PC-9 (cell line): ENCODE measurements at regions not wholly inside any gene's neighbourhood (a gene's known extent, or its start where the extent isn't known, plus 50 kb on each side); places are given as distances from the start of the nearest gene placed in this dataset.

Experiments
- BruUV-seq: library from RNA; stranded (reverse); fragments of 400-500 nt; replicated peaks from 2 replicates; lab custom pipeline; 2021; lab: Mats Ljungman, UMichigan
- CTCF ChIA-PET: fragments of 300-600 bp; sonication (Branson Sonifier 250); formaldehyde crosslinking; loops from one replicate; lab custom pipeline; 2022; ENCODE audit warnings: antibody characterized with exemption; lab: Charles Lee
- POLR2A ChIA-PET: fragments of 300-600 bp; sonication (Branson Sonifier 250); formaldehyde crosslinking; loops from one replicate; lab custom pipeline; 2022; ENCODE audit warnings: antibody characterized with exemption; ENCODE audit not compliant: unreplicated experiment; lab: Charles Lee
- DNase-seq, 2 experiments: peaks; one replicate each; pipeline versions ENCODE4 v3.0.0 to v3.0.0-alpha.2; 2015 to 2022; ENCODE audit warnings: mixed read lengths in 1 of 2
- H2AFZ ChIP-seq: fragments of 200-600 bp; sonication (generic); 2 replicates; pipeline ENCODE4 v1.8.1; 2017; ENCODE audit warnings: antibody characterized with exemption
- H3F3A ChIP-seq: fragments of 200-600 bp; sonication (generic); 2 replicates; pipeline ENCODE4 v1.8.1; 2017; ENCODE audit warnings: antibody characterized with exemption, mild to moderate bottlenecking, low read depth; ENCODE audit not compliant: insufficient read depth
- H3K27ac ChIP-seq: fragments of 200-600 bp; sonication (generic); 2 replicates; pipeline ENCODE4 v1.6.1; 2016; ENCODE audit warnings: mixed run types
- H3K27me3 ChIP-seq: fragments of 200-600 bp; sonication (generic); 2 replicates; pipeline ENCODE4 v1.6.1; 2016; ENCODE audit warnings: low read depth, mixed run types; ENCODE audit not compliant: insufficient read depth
- H3K36me3 ChIP-seq: fragments of 200-600 bp; sonication (generic); 2 replicates; pipeline ENCODE4 v1.6.1; 2016; ENCODE audit warnings: low read depth, mixed run types
- H3K4me1 ChIP-seq: fragments of 200-600 bp; sonication (generic); replicated peaks from 2 replicates; pipeline ENCODE4 v1.6.1; 2016; ENCODE audit warnings: mixed run types; ENCODE audit not compliant: insufficient read depth
- H3K4me2 ChIP-seq: fragments of 200-600 bp; sonication (generic); 2 replicates; pipeline ENCODE4 v1.6.1; 2017; ENCODE audit warnings: mixed run types
- H3K4me3 ChIP-seq: fragments of 200-600 bp; sonication (generic); 2 replicates; pipeline ENCODE4 v1.6.1; 2016; ENCODE audit warnings: mixed run types
- H3K79me2 ChIP-seq: fragments of 200-600 bp; sonication (generic); 2 replicates; pipeline ENCODE4 v1.6.1; 2017; ENCODE audit warnings: low read depth, mixed run types
- H3K9me2 ChIP-seq: fragments of 200-600 bp; sonication (generic); 2 replicates; pipeline ENCODE4 v1.8.1; 2017; ENCODE audit warnings: mild to moderate bottlenecking; ENCODE audit not compliant: insufficient read depth
- H3K9me3 ChIP-seq: fragments of 200-600 bp; sonication (generic); 2 replicates; pipeline ENCODE4 v1.8.1; 2016; ENCODE audit warnings: low read depth; ENCODE audit not compliant: insufficient read depth
- H4K20me1 ChIP-seq: fragments of 200-600 bp; sonication (generic); 2 replicates; pipeline ENCODE4 v1.8.1; 2017; ENCODE audit not compliant: insufficient read depth
- EZH2 ChIP-seq: fragments of 200-600 bp; sonication (generic); IDR thresholded peaks from 2 replicates; pipeline ENCODE4 v1.8.0; 2017; ENCODE audit warnings: antibody characterized with exemption, low read depth
- intact Hi-C: fragments of 100-400 bp; cut with micrococcal nuclease; formaldehyde crosslinking; loops from one replicate; pipeline ENCODE4 v1.10.0; 2022; ENCODE audit not compliant: unreplicated experiment
- TF ChIP-seq, protein P1 (sequence below): fragments of 200-600 bp; sonication (generic); conservative IDR thresholded peaks from 2 replicates; pipeline ENCODE4 v1.6.1; 2017; ENCODE audit warnings: mixed run types, antibody characterized with exemption, mild to moderate bottlenecking, moderate library complexity

DNA sequence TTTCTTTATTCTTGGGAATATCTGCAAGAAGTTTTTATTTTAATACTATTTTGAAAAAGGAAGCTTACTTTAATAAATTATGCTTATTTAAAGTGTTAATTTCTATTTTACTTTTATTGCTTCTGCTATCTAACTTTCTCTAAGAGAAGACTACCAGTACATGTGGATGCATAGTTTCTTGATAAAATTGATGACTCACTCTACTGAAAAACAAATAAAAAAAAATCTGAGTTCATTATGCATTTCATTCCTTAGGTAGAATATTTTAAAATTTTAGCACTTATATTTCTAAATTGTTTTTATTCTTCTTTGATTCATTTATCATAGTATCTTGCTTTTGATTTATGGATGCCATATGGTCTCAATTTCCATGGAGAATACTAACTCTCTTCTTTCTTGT is 217.9 kb downstream of the TAF11L14 start:
- Histone ChIP-seq H3K27ac (no peak overlapping the region), H3K9me3 (no peaks in the 10 kb centered on the region), H3K36me3 (no peaks in the 10 kb centered on the region), H3F3A (no peaks in the 10 kb centered on the region), H3K4me3 (no peak overlapping the region), H3K79me2 (no peaks in the 10 kb centered on the region), H3K27me3 (0 out of 2 replicates have a peak, but pooled peaks cover 4% of the 10 kb centered on the region), H4K20me1 (no peaks in the 10 kb centered on the region), H2AFZ (no peak overlapping the region), H3K4me2 (no peak overlapping the region), H3K9me2 (no peaks in the 10 kb centered on the region), H3K4me1 (no peaks in the 10 kb centered on the region)
- intact Hi-C loops, result no loop called here
- TF ChIP-seq EZH2, result no peak
- TF ChIP-seq, protein P1, sequence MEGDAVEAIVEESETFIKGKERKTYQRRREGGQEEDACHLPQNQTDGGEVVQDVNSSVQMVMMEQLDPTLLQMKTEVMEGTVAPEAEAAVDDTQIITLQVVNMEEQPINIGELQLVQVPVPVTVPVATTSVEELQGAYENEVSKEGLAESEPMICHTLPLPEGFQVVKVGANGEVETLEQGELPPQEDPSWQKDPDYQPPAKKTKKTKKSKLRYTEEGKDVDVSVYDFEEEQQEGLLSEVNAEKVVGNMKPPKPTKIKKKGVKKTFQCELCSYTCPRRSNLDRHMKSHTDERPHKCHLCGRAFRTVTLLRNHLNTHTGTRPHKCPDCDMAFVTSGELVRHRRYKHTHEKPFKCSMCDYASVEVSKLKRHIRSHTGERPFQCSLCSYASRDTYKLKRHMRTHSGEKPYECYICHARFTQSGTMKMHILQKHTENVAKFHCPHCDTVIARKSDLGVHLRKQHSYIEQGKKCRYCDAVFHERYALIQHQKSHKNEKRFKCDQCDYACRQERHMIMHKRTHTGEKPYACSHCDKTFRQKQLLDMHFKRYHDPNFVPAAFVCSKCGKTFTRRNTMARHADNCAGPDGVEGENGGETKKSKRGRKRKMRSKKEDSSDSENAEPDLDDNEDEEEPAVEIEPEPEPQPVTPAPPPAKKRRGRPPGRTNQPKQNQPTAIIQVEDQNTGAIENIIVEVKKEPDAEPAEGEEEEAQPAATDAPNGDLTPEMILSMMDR, result no peak
- ChIA-PET CTCF (no interaction called here), POLR2A (no interaction called here)
- no TSS peak for BruUV-seq
- DNase-seq, result no peak

DNA sequence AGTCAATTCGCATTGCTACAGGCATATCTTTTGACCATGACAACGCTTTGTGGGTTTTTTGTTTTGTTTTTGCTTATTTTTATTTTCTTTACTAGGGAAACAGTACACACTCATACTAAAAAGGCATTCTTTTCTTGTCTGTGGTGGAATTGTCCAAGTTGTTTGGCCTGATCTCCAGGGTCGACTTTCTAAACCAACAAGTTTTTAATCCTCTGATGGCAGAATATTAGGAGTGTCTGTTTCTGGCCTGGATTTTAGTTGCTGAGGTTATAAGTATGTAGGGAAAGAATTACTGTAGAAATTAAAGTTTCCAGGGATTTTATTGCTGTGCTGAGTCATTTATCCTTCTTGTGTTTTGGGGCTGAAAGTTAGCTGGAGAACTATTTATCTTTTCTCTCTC is 218.5 kb downstream of the TAF11L14 start:
- ChIA-PET CTCF (no interaction called here), POLR2A (no interaction called here)
- Histone ChIP-seq H3K4me3 (no peak overlapping the region), H3K4me2 (no peak overlapping the region), H3K27me3 (no peaks in the 10 kb centered on the region), H3K9me3 (no peaks in the 10 kb centered on the region), H3K4me1 (no peaks in the 10 kb centered on the region), H3K36me3 (no peaks in the 10 kb centered on the region), H2AFZ (no peak overlapping the region), H3K27ac (no peak overlapping the region), H4K20me1 (no peaks in the 10 kb centered on the region), H3F3A (no peaks in the 10 kb centered on the region), H3K79me2 (no peaks in the 10 kb centered on the region), H3K9me2 (no peaks in the 10 kb centered on the region)
- BruUV-seq, result no TSS peak
- no peak for DNase-seq
- intact Hi-C loops, result no loop called here
- TF ChIP-seq, protein P1, result no peak
- no peak for TF ChIP-seq EZH2

DNA sequence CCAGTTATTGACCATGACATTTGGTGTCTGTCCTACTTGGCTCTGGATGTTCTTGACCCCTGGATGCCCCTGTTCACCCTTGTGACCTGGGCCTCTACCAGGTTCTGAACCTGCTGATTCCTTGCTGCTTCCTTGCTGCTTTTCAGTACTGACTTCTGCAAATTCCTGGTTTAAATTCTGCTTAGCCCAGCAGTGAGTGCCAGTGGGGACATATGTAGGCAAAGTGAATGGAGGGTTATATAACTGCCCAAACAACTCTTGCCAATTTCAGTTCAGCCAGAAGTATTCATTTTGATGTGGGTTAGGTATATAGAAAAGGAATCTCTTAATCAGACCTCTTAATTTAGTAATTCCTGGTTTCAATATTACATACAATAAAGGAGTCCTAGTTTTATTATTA is 220.6 kb downstream of the TAF11L14 start:
- POLR2A ChIA-PET, result no interaction called here
- Histone ChIP-seq H3K4me2 (no peak overlapping the region), H3K36me3 (no peaks in the 10 kb centered on the region), H4K20me1 (no peaks in the 10 kb centered on the region), H3K4me3 (no peak overlapping the region), H3K79me2 (no peaks in the 10 kb centered on the region), H3K27me3 (no peaks in the 10 kb centered on the region), H3K4me1 (no peaks in the 10 kb centered on the region), H3K27ac (no peak overlapping the region), H3K9me3 (no peaks in the 10 kb centered on the region), H3K9me2 (no peaks in the 10 kb centered on the region), H2AFZ (no peak overlapping the region), H3F3A (no peaks in the 10 kb centered on the region)
- no peak for TF ChIP-seq EZH2
- TF ChIP-seq, protein P1, result no peak
- CTCF ChIA-PET, result no interaction called here
- no TSS peak for BruUV-seq
- intact Hi-C loops, result no loop called here
- DNase-seq, result no peak
